ENCODE measurements at regions not wholly inside any gene's neighbourhood (a gene's known extent, or its start where the extent isn't known, plus 50 kb on each side); places are given as distances from the start of the nearest gene placed in this dataset.

DNA sequence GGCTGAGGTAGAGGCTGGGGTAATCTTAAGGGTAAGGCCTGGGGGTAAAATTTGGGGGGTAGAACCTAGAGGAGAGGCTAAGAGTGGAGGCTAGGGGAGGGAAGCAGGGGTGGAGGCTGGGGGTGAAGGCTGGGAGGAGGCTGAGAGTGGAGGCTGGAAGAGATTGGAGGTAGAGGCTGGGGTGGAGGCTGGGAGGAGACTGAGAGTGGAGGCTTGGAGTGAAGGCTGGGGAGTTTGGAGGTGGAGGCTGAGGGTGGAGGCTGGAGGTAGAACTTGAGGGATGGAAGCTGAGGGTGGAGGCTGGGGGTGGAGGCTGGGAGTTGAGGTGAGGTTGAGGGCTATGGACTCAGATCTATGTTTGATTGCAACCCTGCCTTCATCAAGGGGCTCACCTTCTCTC, 333.6 kb downstream of the C16orf95 start:
- no peaks in the 10 kb centered on the region for H3K36me3 ChIP-seq (ENCODE audit: control insufficient read depth, insufficient read depth, low read length)

DNA sequence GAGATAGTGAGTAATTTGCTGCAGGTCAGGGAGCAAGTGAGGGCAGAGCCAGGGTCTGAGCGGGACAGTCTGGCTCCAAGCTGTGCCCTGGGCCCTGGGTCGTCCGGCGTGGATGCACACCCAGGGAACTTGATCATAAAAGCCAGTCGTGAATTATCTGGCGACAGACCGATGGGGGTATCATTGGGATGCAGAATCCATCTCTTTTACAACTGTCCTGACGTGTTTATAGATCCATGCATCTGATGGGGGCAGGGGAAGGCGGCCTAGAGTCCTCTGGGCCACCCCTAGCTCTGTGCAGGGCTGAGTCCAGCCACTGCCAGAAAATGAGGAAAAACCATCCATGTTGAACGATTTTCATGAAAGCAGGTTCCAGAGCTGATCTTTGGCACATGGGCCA, 332.8 kb downstream of the C16orf95 start:
- Histone ChIP-seq H2AFZ (no peak overlapping the region), H3K36me3 (ENCODE audit: control insufficient read depth, insufficient read depth, low read length) (no peaks in the 10 kb centered on the region), H3K4me3 (ENCODE audit: low read depth, low read length) (no peak overlapping the region), H3K4me2 (ENCODE audit: low read length) (no peak overlapping the region), H3K27me3 (ENCODE audit: control insufficient read depth, insufficient read depth, low read length) (no peaks in the 10 kb centered on the region), H3K9me3 (ENCODE audit: control insufficient read depth, low read length) (no peaks in the 10 kb centered on the region), H3K4me1 (no peaks in the 10 kb centered on the region), H3K27ac (no peak overlapping the region), H3K9ac (no peak overlapping the region), H3K79me2 (no peaks in the 10 kb centered on the region)
- TF ChIP-seq, protein P1, sequence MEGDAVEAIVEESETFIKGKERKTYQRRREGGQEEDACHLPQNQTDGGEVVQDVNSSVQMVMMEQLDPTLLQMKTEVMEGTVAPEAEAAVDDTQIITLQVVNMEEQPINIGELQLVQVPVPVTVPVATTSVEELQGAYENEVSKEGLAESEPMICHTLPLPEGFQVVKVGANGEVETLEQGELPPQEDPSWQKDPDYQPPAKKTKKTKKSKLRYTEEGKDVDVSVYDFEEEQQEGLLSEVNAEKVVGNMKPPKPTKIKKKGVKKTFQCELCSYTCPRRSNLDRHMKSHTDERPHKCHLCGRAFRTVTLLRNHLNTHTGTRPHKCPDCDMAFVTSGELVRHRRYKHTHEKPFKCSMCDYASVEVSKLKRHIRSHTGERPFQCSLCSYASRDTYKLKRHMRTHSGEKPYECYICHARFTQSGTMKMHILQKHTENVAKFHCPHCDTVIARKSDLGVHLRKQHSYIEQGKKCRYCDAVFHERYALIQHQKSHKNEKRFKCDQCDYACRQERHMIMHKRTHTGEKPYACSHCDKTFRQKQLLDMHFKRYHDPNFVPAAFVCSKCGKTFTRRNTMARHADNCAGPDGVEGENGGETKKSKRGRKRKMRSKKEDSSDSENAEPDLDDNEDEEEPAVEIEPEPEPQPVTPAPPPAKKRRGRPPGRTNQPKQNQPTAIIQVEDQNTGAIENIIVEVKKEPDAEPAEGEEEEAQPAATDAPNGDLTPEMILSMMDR (IDR thresholded peaks at IDR 0.05), result no peak

More for the DNA sequence above, 333.6 kb downstream of the C16orf95 start:
- Histone ChIP-seq H3K9ac (no peak overlapping the region), H3K27me3 (ENCODE audit: control insufficient read depth, insufficient read depth, low read length) (no peaks in the 10 kb centered on the region), H3K79me2 (no peaks in the 10 kb centered on the region), H2AFZ (no peak overlapping the region), H3K4me2 (ENCODE audit: low read length) (no peak overlapping the region), H3K27ac (no peak overlapping the region), H3K4me3 (ENCODE audit: low read depth, low read length) (no peak overlapping the region), H3K4me1 (no peaks in the 10 kb centered on the region), H3K9me3 (ENCODE audit: control insufficient read depth, low read length) (no peaks in the 10 kb centered on the region)
- TF ChIP-seq, protein P1 (IDR thresholded peaks at IDR 0.05), result no peak

DNA sequence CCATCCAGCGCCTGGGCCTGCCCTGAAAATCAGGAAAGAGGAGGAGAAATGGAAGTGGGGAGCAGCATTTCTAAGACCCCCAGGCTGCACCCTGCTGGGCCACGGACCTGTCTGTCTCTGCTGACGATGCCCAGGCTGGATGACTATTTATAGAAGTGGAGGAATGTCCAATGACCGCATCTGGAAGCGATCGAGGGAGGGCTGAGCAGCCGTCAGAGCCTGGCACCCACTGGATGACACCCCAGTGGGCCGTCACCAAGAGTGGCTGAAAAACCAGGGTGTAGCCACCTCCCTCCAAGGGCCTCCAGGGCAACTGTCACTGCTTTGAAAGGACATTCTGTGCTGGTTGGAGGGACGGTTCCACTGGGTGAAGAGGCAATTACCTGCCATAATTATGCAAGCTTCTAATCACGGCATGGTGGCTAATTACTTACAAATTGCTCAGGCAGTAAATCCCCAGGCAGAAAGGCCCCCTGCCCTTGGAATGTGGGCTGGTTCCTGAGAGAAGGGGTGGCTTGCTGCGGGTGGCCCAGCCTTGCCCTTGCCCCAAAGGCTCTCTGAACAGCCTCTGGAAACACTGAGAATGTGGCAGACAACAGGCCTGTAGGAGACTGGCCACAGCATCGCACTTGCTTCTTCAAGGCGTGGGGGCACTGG, 332.1 kb downstream of the C16orf95 start:
- no peaks in the 10 kb centered on the region for H3K9me3 ChIP-seq (ENCODE audit: control insufficient read depth, low read length)
- TF ChIP-seq, protein P1 (IDR thresholded peaks at IDR 0.05), result no peak
- no peak overlapping the region for H3K27ac ChIP-seq
- no peaks in the 10 kb centered on the region for H3K36me3 ChIP-seq (ENCODE audit: control insufficient read depth, insufficient read depth, low read length)
- H3K9ac ChIP-seq, result no peak overlapping the region
- no peak overlapping the region for H3K4me3 ChIP-seq (ENCODE audit: low read depth, low read length)
- no peak overlapping the region for H2AFZ ChIP-seq
- no peak overlapping the region for H3K4me2 ChIP-seq (ENCODE audit: low read length)
- H3K27me3 ChIP-seq (ENCODE audit: control insufficient read depth, insufficient read depth, low read length), result no peaks in the 10 kb centered on the region
- H3K79me2 ChIP-seq, result no peaks in the 10 kb centered on the region
- H3K4me1 ChIP-seq, result no peaks in the 10 kb centered on the region

DNA sequence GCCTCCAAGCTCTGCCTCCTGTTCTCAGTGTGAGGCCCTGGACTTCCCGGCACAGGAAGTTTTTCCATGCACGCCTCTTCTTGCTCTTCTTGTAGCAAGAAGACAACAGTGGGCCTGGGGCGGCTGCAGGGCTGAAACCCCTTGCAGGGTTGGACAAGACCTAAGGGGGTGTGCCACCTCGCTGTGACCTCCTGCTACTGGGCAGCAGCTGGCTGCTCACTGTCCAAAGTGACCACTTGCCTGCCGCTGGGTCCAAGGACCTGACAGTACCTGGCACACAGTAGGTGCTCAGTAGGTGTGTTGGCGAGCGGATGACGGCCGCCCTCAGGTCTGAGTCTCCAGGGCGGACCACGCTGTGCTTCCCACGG, 331.6 kb downstream of the C16orf95 start:
- H3K79me2 ChIP-seq, result no peaks in the 10 kb centered on the region
- no peaks in the 10 kb centered on the region for H3K27me3 ChIP-seq (ENCODE audit: control insufficient read depth, insufficient read depth, low read length)
- no peak overlapping the region for H3K4me3 ChIP-seq (ENCODE audit: low read depth, low read length)
- no peaks in the 10 kb centered on the region for H3K9me3 ChIP-seq (ENCODE audit: control insufficient read depth, low read length)
- TF ChIP-seq, protein P1 (IDR thresholded peaks at IDR 0.05), result no peak
- H3K36me3 ChIP-seq (ENCODE audit: control insufficient read depth, insufficient read depth, low read length), result no peaks in the 10 kb centered on the region
- no peak overlapping the region for H3K27ac ChIP-seq
- no peaks in the 10 kb centered on the region for H3K4me1 ChIP-seq
- no peak overlapping the region for H3K9ac ChIP-seq
- no peak overlapping the region for H3K4me2 ChIP-seq (ENCODE audit: low read length)
- H2AFZ ChIP-seq, result no peak overlapping the region

DNA sequence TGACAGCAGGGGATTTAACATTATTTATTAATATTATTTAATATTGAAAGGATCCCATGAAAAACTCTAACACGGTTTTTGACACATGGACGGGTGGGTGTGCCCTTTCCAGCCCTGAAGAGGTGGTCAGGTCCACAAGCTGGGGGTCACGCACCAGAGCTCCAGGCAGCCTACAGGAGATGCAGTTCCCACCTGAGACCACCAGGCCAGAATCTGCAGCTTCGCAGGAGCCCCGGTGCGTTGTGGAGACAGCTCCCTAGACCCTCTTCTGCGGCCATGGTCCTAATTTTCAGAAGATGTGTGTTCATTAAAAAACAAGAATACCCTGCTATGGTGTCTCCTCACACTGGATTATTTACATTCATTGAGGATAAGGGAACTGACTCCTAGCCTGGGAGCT, 331.1 kb downstream of the C16orf95 start:
- Histone ChIP-seq H3K9ac (no peak overlapping the region), H3K4me3 (ENCODE audit: low read depth, low read length) (no peak overlapping the region), H3K79me2 (no peaks in the 10 kb centered on the region), H3K4me2 (ENCODE audit: low read length) (no peak overlapping the region), H3K9me3 (ENCODE audit: control insufficient read depth, low read length) (no peaks in the 10 kb centered on the region), H3K27ac (no peak overlapping the region), H3K4me1 (no peaks in the 10 kb centered on the region), H3K36me3 (ENCODE audit: control insufficient read depth, insufficient read depth, low read length) (no peaks in the 10 kb centered on the region), H2AFZ (no peak overlapping the region), H3K27me3 (ENCODE audit: control insufficient read depth, insufficient read depth, low read length) (no peaks in the 10 kb centered on the region)
- TF ChIP-seq, protein P1 (IDR thresholded peaks at IDR 0.05), result no peak
